K562 (cell line): ENCODE measurements at regions not wholly inside any gene's neighbourhood (a gene's known extent, or its start where the extent isn't known, plus 50 kb on each side); places are given as distances from the start of the nearest gene placed in this dataset.

Experiments
- ATAC-seq: fragments of 200-7000 bp; cut with Tn5 transposase; 3 replicates; pipeline ENCODE4 v1.9.1; 2020; ENCODE audit warnings: moderate library complexity
- BruUV-seq: library from RNA; stranded (reverse); fragments of 400-500 nt; replicated peaks from 2 replicates; lab custom pipeline; 2021; lab: Mats Ljungman, UMichigan
- CTCF ChIA-PET: fragments of 300-600 bp; formaldehyde crosslinking; extraction: SDS; loops from one replicate; lab custom pipeline; 2021; ENCODE audit warnings: low intra/inter-chr PET ratio; lab: Yijun Ruan, JAX
- POLR2A ChIA-PET: fragments of 300-600, 350-650 bp; sonication (Branson Sonifier 250); formaldehyde crosslinking; extraction: SDS; loops from one replicate; lab custom pipeline; 2021; ENCODE audit warnings: antibody characterized with exemption, inconsistent platforms; lab: Yijun Ruan, JAX
- DNase-seq, 4 experiments: peaks; one replicate each; pipeline versions ENCODE4 v3.0.0 to v3.0.0-alpha.2; 2011 to 2018; ENCODE audit warnings: low spot score in 3 of 4, mixed read lengths in 3 of 4; ENCODE audit errors: extremely low read depth in 1 of 4
- FAIRE-seq: peaks from 2 replicates; lab custom pipeline; 2011; peaks lifted over from hg19 to GRCh38; lab: Jason Lieb, UNC
- H2AFZ ChIP-seq: 2 replicates; pipeline ENCODE4 v1.6.0; 2011; ENCODE audit warnings: low read depth, low read length, control low read depth, inconsistent platforms
- H3K27ac ChIP-seq: fragments of 200-600 bp; 3 replicates; pipeline ENCODE4 v1.8.0; 2011; ENCODE audit warnings: low read depth, mild to moderate bottlenecking, control low read depth, inconsistent platforms, low read length, moderate library complexity, mixed read lengths; ENCODE audit errors: extremely low read depth
- H3K27me3 ChIP-seq, 2 experiments: fragments of 300-600 bp in 1 of 2; 2 replicates in 1 of 2; 3 replicates in 1 of 2; pipeline versions ENCODE4 v1.6.0 to v1.8.0; 2011; ENCODE audit warnings: inconsistent platforms in 2 of 2, low read length in 2 of 2, mild to moderate bottlenecking in 1 of 2, mixed read lengths in 1 of 2, moderate library complexity in 1 of 2; ENCODE audit not compliant: control insufficient read depth in 2 of 2, insufficient read depth in 2 of 2
- H3K36me3 ChIP-seq: fragments of 300-600 bp; 3 replicates; pipeline ENCODE4 v1.8.0; 2011; ENCODE audit warnings: mild to moderate bottlenecking, low read length, inconsistent platforms; ENCODE audit not compliant: control insufficient read depth, insufficient read depth
- H3K4me1 ChIP-seq, 2 experiments: fragments of 200-600 bp in 1 of 2; replicated peaks in 1 of 2; 2 replicates in 1 of 2; 3 replicates in 1 of 2; pipeline versions ENCODE4 v1.5.1 to v1.8.0; 2011; ENCODE audit warnings: inconsistent platforms in 2 of 2, low read length in 2 of 2, mild to moderate bottlenecking in 1 of 2, mixed read lengths in 1 of 2, moderate library complexity in 1 of 2; ENCODE audit not compliant: control insufficient read depth in 2 of 2, insufficient read depth in 2 of 2
- H3K4me2 ChIP-seq: 2 replicates; pipeline ENCODE4 v1.6.1; 2011; ENCODE audit warnings: low read length, control low read depth, inconsistent platforms, mixed read lengths; ENCODE audit not compliant: insufficient read depth
- H3K4me3 ChIP-seq: fragments of 200-600 bp; sonication (generic), shearing (Covaris generic); 2 replicates; pipeline ENCODE4 v1.5.1; 2016; ENCODE audit warnings: control low read depth, inconsistent platforms
- H3K79me2 ChIP-seq: fragments of 200-600 bp; 3 replicates; pipeline ENCODE4 v1.8.0; 2011; ENCODE audit warnings: low read length, inconsistent platforms; ENCODE audit not compliant: control insufficient read depth, insufficient read depth
- H3K9ac ChIP-seq, 2 experiments: 2 replicates each; pipeline versions ENCODE4 v1.6.0 to v1.6.1; 2011; ENCODE audit warnings: low read depth in 2 of 2, low read length in 2 of 2, control low read depth in 1 of 2, inconsistent platforms in 1 of 2, mild to moderate bottlenecking in 1 of 2, mixed read lengths in 1 of 2; ENCODE audit not compliant: insufficient read depth in 1 of 2
- H3K9me1 ChIP-seq: one replicate; pipeline ENCODE4 v1.6.0; 2011; ENCODE audit warnings: inconsistent platforms, mild to moderate bottlenecking, low read length, moderate library complexity; ENCODE audit not compliant: control insufficient read depth, insufficient read depth
- H3K9me3 ChIP-seq: replicated peaks from 2 replicates; pipeline ENCODE4 v1.5.1; 2011; ENCODE audit warnings: low read depth, low read length, inconsistent platforms; ENCODE audit not compliant: control insufficient read depth, insufficient read depth
- H4K20me1 ChIP-seq: replicated peaks from 2 replicates; pipeline ENCODE4 v1.6.1; 2011; ENCODE audit warnings: low read length, inconsistent platforms, mixed read lengths; ENCODE audit not compliant: control insufficient read depth, insufficient read depth
- ZBTB1 ChIP-seq: sonication (generic); formaldehyde crosslinking; IDR thresholded peaks from 2 replicates; pipeline ENCODE4 v1.8.1; 2023; ENCODE audit warnings: missing genetic modification reagents, low read depth, mild to moderate bottlenecking, borderline replicate concordance
- ZNF12 ChIP-seq: sonication (generic); formaldehyde crosslinking; IDR thresholded peaks from 2 replicates; pipeline ENCODE4 v1.4.0; 2020; ENCODE audit warnings: mild to moderate bottlenecking, missing genetic modification reagents
- ZNF785 ChIP-seq: fragments of 250-450 bp; sonication (Bioruptor Pico); IDR thresholded peaks from 2 replicates; pipeline ENCODE4 v1.4.0; 2020; ENCODE audit warnings: mild to moderate bottlenecking
- WGBS: fragments of 100-300 bp; shearing (Covaris generic); methylation state at CpG from one replicate; pipeline ENCODE4 v1.1.6; 2016; ENCODE audit warnings: low coverage, mixed read lengths; ENCODE audit not compliant: insufficient coverage; ENCODE audit errors: missing lambda C conversion rate; 5-methylcytosine and 5-hydroxymethylcytosine counted together
- in situ Hi-C: fragments of 300-500 bp; cut with MboI; formaldehyde crosslinking; loops from 4 replicates; pipeline ENCODE4 v1.15.0; 2018; ENCODE audit warnings: inconsistent platforms, mixed read lengths
- intact Hi-C: fragments of 100-400 bp; cut with micrococcal nuclease; formaldehyde crosslinking; loops from 2 replicates; pipeline ENCODE4 v1.14.2; 2022
- TF ChIP-seq, protein P1 (sequence below): fragments of 450-650 bp; formaldehyde crosslinking; IDR thresholded peaks from 2 replicates; pipeline ENCODE4 v1.4.0; 2020; ENCODE audit warnings: mild to moderate bottlenecking, moderate library complexity

DNA sequence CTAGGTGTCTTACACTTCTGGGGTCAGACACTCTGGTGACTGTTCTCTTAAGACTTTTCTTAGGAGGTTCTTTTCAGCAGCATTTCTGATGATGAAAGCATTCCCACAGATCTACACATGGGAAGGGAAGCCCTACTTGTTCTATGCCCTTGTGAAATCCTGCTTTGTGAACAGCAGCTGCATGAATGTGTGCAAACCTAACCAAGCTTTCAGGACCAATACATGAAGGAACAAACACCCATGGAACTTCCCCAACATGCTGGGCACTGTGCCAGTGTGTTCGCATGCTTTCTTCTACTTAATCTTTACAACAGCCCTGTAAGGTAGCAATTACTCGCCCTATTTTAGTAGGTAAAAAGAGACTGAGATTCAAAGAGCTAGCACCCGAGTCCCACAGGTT is 439.9 kb upstream of the KLF4 start:
- Histone ChIP-seq H3K4me2 (no peak overlapping the region), H3K4me3 (no peak overlapping the region), H3K79me2 (no peaks in the 10 kb centered on the region), H3K9ac (no peak overlapping the region), H3K27ac (no peak overlapping the region), H3K27me3 (peaks cover 6 to 7% of the 10 kb centered on the region in 2 experiments; a peak in 3 of 5 replicates), H4K20me1 (no peaks in the 10 kb centered on the region), H3K4me1 (no peaks in the 10 kb centered on the region), H3K36me3 (no peaks in the 10 kb centered on the region), H3K9me1 (no peaks in the 10 kb centered on the region), H2AFZ (no peak overlapping the region), H3K9me3 (no peaks in the 10 kb centered on the region)
- no peak for FAIRE-seq
- ATAC-seq = no peak
- intact Hi-C loops = no loop called here
- TF ChIP-seq, protein P1, sequence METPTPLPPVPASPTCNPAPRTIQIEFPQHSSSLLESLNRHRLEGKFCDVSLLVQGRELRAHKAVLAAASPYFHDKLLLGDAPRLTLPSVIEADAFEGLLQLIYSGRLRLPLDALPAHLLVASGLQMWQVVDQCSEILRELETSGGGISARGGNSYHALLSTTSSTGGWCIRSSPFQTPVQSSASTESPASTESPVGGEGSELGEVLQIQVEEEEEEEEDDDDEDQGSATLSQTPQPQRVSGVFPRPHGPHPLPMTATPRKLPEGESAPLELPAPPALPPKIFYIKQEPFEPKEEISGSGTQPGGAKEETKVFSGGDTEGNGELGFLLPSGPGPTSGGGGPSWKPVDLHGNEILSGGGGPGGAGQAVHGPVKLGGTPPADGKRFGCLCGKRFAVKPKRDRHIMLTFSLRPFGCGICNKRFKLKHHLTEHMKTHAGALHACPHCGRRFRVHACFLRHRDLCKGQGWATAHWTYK (CRISPR knock-in tag) = no peak
- TF ChIP-seq ZNF785 (CRISPR knock-in tag) = no peak
- no peak for DNase-seq
- in situ Hi-C loops = no loop called here
- POLR2A ChIA-PET = interaction anchor here (0.6 to 1.3 kb wide), 2 partner anchors 10 to 49 kb away, joined by 3 to 7 read pairs; no protein-coding TSS in a partner anchor
- CTCF ChIA-PET = no interaction called here
- WGBS = 3% methylated on average over 3 of the region's 3 CpGs
- BruUV-seq = no TSS peak

DNA sequence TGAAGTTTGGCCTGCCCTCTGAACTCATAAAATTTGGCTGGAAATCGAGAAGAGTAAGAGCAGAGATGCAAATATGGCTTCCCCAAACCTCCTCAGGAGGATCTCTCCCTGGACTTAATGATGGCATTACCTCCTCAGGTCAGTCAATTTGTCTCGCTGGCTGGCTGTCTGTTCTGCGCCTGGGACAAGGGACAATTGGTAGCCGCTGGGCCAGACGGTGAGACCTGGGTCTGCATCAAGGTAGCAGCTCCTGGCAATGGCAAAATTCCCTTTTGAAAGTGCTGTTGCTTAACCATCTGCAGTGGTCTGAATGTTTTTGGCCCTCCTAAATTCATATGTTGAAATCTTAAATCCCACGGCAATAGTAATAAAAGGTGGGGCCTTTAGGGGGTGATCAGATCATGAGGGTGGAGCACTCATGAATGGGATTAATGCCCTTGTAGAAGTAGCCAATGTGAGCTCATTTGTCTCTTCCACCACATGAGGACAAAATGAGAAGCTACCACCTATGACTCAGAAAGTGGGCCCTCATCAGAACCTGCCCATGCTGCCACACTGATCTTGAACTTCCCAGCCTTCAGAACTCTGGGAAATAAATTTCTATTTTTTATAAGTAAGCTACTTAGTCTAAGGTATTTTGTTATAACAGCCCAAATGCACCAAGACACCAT is 439.3 kb upstream of the KLF4 start:
- WGBS = 4% methylated on average over 6 of the region's 6 CpGs
- Histone ChIP-seq H4K20me1 (no peaks in the 10 kb centered on the region), H3K4me2 (no peak overlapping the region), H2AFZ (no peak overlapping the region), H3K9me1 (no peaks in the 10 kb centered on the region), H3K27me3 (peaks cover 6 to 7% of the 10 kb centered on the region in 2 experiments; a peak in 3 of 5 replicates), H3K36me3 (no peaks in the 10 kb centered on the region), H3K79me2 (no peaks in the 10 kb centered on the region), H3K4me3 (no peak overlapping the region), H3K27ac (no peak overlapping the region), H3K4me1 (no peaks in the 10 kb centered on the region), H3K9me3 (no peaks in the 10 kb centered on the region), H3K9ac (no peak overlapping the region)
- no peak for ATAC-seq
- intact Hi-C loops = no loop called here
- BruUV-seq = no TSS peak
- FAIRE-seq = no peak
- no peak for DNase-seq
- CTCF ChIA-PET = no interaction called here
- TF ChIP-seq ZBTB1 (no peak), ZNF12 (CRISPR knock-in tag) (no peak), ZNF785 (CRISPR knock-in tag) (no peak)
- POLR2A ChIA-PET = interaction anchor here (1.3 kb wide), 1 partner anchor 10 kb away, joined by 7 read pairs; no protein-coding TSS in a partner anchor
- in situ Hi-C loops = no loop called here
